Kasumi-1 (cell line): ENCODE measurements at regions not wholly inside any gene's neighbourhood (a gene's known extent, or its start where the extent isn't known, plus 50 kb on each side); places are given as distances from the start of the nearest gene placed in this dataset.

Experiments
- DNase-seq, 2 experiments: peaks; one replicate each; lab custom pipeline; 2025; lab: John Stamatoyannopoulos, UW

- no peak for DNase-seq
These were observed 163.3 kb upstream of the LEF1 start for GRCh38 chr4:108331905-108332632.

GRCh38 chr4:108328383-108328732 lies 159.6 kb upstream of the LEF1 start:
- no peak for DNase-seq

DNA sequence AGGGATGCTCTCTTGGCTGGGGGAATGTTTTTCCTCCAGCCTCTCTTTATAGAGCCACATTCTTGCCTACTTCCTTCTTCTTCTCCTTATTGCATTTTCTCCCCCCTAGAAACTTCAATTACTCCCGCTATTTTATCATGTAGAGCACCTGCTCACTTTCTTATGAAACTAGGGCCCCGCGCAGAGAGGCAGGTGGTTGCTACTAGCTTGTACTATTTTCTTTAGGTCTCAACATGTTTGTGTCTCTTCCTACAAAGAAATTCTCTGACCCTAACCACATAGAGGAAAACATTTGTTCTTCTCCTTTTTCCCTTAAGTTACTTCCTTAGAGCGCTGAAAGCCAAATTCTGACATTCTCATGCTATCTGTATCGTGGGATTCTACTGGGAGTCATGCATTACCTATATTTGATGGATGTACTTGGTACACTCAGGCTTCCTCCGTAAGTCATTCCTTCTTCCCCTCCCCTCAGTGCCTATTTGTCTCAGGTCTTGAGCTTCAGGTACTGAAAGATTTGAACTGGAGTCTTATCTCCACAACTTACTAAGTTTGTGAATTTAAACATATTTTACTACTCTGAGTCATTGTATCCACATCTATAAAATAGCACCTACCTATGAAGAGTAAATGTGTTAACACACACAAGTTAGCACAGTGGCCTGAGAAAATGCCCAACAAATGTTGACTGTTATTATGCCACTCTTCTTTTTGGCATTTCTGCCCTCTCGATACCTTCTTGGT lies 159.1 kb upstream of the LEF1 start:
- peak; percentile 3 to 21 for DNase-seq

DNA sequence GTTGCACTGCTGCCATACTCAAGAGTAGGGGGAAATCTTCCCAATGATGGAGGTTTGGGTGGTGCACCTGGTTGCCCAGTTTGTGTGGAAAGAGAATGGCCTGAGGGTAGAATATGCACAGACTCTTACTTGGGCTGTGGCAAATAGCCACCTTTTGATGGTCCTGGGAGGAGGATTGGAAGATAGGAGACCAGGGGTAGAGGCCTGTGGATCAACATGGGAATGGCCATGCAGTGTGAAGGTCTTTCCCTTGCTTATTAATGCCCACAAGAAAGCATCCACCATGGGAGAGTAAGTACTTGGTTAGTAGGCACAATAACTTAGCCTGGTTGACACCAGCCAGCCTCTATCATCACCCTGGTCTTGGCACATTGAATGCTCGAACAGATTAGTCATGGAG lies 156.8 kb upstream of the LEF1 start:
- no peak for DNase-seq

GRCh38 chr4:108324450-108324849 lies 155.7 kb upstream of the LEF1 start:
- DNase-seq, result no peak

DNA sequence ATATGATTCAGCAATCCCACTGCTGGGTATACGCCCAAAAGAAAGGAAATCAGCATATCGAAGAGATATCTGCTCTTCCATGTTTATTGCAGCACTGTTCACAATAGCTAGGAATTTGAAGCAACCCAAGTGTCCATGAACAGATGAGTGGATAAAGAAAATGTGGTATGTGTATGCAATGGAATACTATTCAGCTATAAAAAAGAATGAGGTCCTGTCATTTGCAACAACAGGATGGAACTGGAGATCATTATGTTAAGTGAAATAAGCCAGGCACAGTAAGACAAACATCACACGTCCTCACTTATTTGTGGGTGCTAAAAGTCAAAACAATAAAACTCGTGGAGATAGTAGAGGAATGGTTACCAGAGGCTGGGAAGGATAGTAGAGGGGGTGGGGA lies 153.8 kb upstream of the LEF1 start:
- no peak for DNase-seq

DNA sequence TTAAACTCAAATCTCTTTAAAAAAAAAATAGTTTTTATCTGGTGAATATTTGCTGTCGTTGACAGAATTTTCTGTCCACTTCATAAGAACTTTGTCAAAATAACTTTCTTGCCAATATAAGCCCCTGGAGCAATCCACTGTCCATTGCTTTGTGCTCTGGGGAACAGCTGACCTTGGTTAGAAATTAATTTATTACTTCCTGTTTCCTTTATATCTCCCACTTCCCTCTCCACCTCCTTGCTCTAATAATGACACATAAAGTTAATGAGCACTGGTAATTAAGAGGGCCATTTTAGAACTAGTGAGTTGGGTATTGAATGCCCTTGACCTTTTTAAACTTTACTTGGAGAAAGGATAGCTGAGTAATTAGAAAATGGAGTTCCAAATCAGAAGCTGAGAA lies 151.3 kb upstream of the LEF1 start:
- peak; percentile 10 to 21 for DNase-seq

DNA sequence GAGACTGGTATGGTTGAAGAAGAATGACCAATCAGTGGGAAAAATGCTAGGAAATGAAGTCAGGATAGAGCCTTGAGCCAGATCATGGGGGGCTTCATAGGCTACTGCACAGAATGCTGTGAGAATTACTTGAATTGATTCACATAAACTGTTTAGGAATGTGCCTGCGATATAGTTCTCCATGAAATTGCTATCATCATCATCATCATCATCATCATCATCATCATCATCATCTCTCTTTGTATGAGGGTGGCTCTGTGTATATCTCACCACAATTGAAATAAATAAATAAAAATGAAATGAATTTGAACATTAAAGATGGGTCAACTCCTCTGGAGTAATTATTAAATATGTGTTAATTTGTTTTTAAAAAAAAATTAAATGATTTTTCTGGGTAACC lies 148.6 kb upstream of the LEF1 start:
- no peak for DNase-seq

GRCh38 chr4:108315694-108316093 lies 147.0 kb upstream of the LEF1 start:
- DNase-seq, result no peak

DNA sequence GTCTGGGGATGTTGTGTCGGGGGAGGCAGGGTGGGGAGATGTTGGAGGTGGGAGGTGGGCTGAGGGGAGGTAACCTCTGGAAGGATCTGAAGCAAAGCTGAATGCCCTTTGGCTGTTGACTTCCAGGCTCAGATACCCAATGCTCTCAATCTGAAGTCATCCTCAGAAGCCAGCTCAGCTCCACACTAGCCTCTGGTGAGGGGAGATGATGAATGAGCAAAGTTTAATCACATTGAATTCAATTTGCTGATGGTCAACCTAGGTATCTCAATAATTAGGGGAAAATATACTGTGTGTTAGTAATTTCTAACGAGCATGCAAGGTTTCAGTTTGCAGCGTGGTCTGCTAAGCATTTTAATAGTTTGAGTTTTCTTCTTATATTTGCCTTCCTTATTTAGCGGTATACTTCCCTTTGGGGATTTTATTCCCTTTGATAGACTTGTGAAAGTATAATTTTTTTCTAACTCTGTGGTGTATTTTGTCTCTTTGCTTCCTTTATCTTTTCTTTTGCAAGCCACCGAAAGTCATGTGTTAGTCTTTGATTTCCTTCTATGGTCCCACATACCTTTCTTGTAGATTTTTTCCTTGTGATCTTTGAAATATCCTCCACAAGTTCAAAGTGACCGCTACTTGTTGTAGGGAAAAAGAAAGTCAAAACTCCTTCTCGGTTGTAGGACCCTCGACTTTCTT lies 146.3 kb upstream of the LEF1 start:
- DNase-seq, result no peak

GRCh38 chr4:108313546-108314339 lies 145.0 kb upstream of the LEF1 start:
- no peak for DNase-seq

DNA sequence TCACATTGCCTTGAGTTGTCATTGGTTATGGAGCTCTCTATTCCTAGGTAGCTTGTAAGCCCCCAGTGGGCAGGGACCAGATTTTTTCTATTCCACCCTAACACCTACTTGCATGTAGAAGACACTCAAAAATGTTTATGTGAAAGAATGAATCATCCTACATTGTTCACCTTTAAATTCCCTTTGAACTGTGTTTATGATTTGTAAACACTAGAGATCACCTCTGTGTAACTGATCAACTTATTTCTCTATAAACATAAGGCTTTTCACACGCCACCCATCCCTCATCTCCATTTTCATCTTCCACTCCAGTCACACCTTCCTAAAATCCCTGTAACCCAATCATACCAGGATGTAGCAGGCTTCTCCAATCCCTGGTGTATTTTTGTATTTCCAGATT lies 142.6 kb upstream of the LEF1 start:
- DNase-seq, result no peak

GRCh38 chr4:108303488-108304177 lies 134.9 kb upstream of the LEF1 start:
- DNase-seq, result no peak

- DNase-seq, result peak; percentile 2 to 6
These were observed 133.0 kb upstream of the LEF1 start for GRCh38 chr4:108301545-108302251.

DNA sequence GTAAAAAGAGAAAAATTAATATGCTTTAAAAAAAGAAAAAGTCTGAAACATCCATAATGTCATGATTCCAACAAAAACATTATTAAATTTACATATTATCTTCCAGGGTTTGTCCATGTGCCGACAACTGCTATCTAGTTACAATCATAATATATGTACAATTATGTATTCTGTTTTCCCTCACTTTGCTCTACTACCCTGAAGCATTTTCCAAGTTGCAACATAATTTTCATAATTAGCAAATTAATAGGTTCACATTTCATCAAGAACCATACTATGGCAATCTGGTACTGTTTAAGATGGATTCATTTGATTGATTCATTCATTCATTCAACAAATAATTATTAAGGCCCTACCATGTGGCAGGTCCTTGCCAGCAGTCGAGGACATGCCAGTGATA lies 128.9 kb upstream of the LEF1 start:
- no peak for DNase-seq

DNA sequence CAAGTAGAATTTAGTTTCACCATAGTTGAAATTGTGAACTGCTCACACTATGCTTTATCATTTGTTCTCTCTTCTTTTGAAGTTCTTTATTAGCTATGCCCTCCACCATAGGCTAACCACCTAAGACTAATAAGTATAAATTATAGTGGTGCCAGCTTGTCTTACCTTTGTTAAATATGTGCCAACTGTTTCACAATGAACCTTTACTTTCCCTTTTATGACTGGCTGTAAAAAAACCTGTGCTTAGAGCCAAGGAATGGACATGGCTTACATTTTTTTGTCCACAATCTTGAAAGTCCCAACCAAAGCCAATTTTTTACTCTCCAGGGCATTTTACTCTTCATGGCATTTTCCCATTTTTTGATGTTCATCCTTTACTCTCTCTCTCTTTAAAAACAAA lies 123.5 kb upstream of the LEF1 start:
- DNase-seq, result no peak

DNA sequence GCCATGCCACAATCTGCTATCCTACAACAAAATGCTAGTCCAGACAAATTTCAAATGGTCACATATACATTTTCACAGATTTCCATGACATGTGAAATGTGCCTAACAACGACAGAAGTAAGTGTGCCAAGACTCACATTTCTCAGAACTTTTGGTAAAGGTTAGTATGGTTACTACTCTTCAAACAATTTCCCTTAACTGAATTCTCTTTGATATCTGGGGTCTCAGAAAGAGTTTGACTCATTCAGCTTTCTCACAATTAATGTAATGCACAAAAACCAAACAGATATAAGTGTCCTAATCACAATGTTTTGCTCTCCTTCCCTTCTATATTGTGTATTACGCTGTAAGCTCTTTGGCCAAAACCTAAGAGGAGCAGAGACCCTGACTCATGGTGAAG lies 122.4 kb upstream of the LEF1 start:
- DNase-seq, result no peak

DNA sequence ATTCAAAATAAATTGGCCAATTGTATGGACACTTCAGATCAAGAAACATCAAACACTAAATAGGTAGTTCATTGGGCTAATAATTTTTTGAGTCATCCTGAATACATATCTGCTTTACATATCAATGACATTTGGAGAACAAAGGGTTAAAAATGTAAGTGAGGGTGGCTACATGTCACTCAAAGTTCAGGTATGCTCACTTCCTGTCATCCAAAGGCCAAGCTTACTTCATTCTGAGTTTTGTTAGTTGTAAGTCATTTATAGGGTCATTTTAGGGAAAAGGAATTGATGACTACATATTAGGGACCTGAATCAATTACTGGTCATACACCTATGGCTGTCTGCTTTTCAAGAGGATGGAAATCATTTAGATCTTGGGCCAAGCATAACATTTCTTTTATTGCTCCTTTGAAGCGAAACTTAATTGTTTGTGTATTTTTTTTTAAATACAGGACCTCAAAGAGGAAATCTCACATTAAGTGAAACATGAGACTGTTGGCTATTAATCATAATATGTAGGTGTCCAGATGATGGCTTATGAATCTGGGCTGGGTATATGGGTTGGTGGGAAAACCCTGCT lies 119.2 kb upstream of the LEF1 start:
- DNase-seq, result no peak

DNA sequence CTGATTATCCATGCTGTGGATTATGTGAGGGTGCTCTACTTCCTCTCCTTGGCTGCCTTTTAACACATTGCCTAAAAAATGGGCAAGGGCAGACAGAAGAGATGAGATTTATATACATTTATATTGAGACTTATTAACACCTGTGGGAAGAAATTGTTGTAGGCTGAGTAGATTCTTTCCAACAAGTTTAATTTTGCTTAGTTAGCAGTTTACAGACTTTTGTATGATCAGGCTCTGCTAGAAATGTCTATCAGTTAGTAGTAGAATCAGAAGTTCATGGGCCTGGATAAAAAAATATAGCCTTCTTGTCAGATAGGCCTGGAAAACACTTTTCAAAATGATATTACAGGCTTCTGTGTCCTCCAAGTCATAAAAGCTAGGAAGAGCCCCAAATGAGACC lies 111.3 kb upstream of the LEF1 start:
- no peak for DNase-seq

- no peak for DNase-seq
These were observed 108.0 kb upstream of the LEF1 start for GRCh38 chr4:108276690-108277089.

DNA sequence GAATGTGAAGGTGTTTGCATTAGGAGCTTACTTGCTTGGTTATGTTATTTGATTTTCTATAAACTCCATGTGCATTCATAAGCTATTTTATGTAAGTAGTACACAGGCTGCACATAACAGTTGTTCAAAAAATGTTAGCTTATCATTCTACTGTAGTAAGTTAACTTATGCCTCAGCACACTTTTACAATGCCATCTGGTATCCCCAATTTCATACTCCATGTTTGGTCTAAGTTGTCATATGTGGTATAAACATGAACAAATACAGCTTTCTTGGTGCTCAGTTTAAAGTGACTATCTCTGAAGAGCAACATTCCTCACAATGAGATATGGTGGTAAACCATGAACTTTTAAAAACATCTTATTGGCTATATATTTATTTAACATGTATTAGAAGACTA lies 104.3 kb upstream of the LEF1 start:
- DNase-seq, result no peak
